ENCODE measurements at regions not wholly inside any gene's neighbourhood (a gene's known extent, or its start where the extent isn't known, plus 50 kb on each side); places are given as distances from the start of the nearest gene placed in this dataset.

GRCh38 chr13:99865420-99865930 lies 106.1 kb downstream of the ZIC5 start:
- WGBS, 2 experiments (ENCODE audit: extremely low coverage in 1 of 2, insufficient coverage in 1 of 2, insufficient read length in 1 of 2, insufficient replicate concordance in 2 of 2, low coverage in 1 of 2, low lambda C conversion rate in 2 of 2, missing lambda C conversion rate in 1 of 2) = 87% methylated on average over 11 of the region's 11 CpGs; no CpG with 5 or more reads in 1 of the 2 experiments
- no peak for FAIRE-seq
- TF ChIP-seq CEBPB (IDR thresholded peaks at IDR 0.05; ENCODE audit: low read depth, low read length) = no peak
- no peak for TF ChIP-seq MAX (IDR thresholded peaks at IDR 0.05)
- TF ChIP-seq HDAC2 (IDR thresholded peaks at IDR 0.05; ENCODE audit: borderline replicate concordance in 1 of 2, low read depth in 2 of 2, low read length in 2 of 2) = no peak
- TF ChIP-seq RNF2 (IDR thresholded peaks at IDR 0.05; ENCODE audit: borderline replicate concordance, low read depth, low read length, missing control alignments, poor library complexity, severe bottlenecking) = no peak
- no peak for TF ChIP-seq SP4 (IDR thresholded peaks at IDR 0.05; ENCODE audit: low read length)
- no peak for TF ChIP-seq TAF1 (IDR thresholded peaks at IDR 0.05; ENCODE audit: low read depth, low read length)
- no peak for TF ChIP-seq E2F6 (IDR thresholded peaks at IDR 0.05)
- TF ChIP-seq TBP (IDR thresholded peaks at IDR 0.05; ENCODE audit: low read depth, low read length) = no peak
- TF ChIP-seq SIX5 (IDR thresholded peaks at IDR 0.05; ENCODE audit: low read depth, low read length) = no peak
- no peak for TF ChIP-seq KDM5A (IDR thresholded peaks at IDR 0.05; ENCODE audit: low read length)
- no peak for TF ChIP-seq FOSL1 (IDR thresholded peaks at IDR 0.05; ENCODE audit: insufficient read depth, low read depth, low read length)
- TF ChIP-seq JUN (IDR thresholded peaks at IDR 0.05; ENCODE audit: low read depth, low read length) = no peak
- TF ChIP-seq SAP30 (IDR thresholded peaks at IDR 0.05; ENCODE audit: insufficient read depth, insufficient replicate concordance, low read length) = no peak

More at GRCh38 chr13:99865420-99865930, 106.1 kb downstream of the ZIC5 start:
- H3K14ac ChIP-seq (ENCODE audit: insufficient read length) = no peak overlapping the region
- H2AK5ac ChIP-seq (ENCODE audit: low read depth, low read length) = no peak overlapping the region
- H3K9ac ChIP-seq (replicated peaks in 1 of 4; ENCODE audit: extremely low read depth in 1 of 4, low read depth in 3 of 4, low read length in 3 of 4) = peak overlapping the region in 1 of 4 experiments; percentile 7; a peak in 1 of 7 replicates
- DNase-seq (ENCODE audit: low read depth in 1 of 2, low spot score in 2 of 2) = no peak
- H4K8ac ChIP-seq (ENCODE audit: extremely low read depth, insufficient read depth, low read length) = no peak overlapping the region
- H3K79me2 ChIP-seq (ENCODE audit: control insufficient read depth in 1 of 2, insufficient read depth in 2 of 2, low read length in 2 of 2) = no peaks in the 10 kb centered on the region
- H3K4ac ChIP-seq (replicated peaks; ENCODE audit: insufficient read length, low read depth, low read length) = no peak overlapping the region
- H3K23me2 ChIP-seq (ENCODE audit: low read depth, low read length) = no peaks in the 10 kb centered on the region
- no peak overlapping the region for H2BK120ac ChIP-seq (replicated peaks; ENCODE audit: low read depth, low read length)
- H3K79me1 ChIP-seq (ENCODE audit: low read depth, low read length) = no peaks in the 10 kb centered on the region
- no peak overlapping the region for H4K5ac ChIP-seq (ENCODE audit: insufficient read length, low read depth, low read length)
- POLR2A ChIA-PET (ENCODE audit: partially characterized antibody) = interaction anchor here (1.3 kb wide), 1 partner anchor 11 kb away, joined by 3 read pairs; no protein-coding TSS in a partner anchor
- H3K36me3 ChIP-seq (ENCODE audit: control insufficient read depth in 2 of 4, insufficient read depth in 4 of 4, low read length in 3 of 4) = no peaks in the 10 kb centered on the region
- H3K4me3 ChIP-seq (ENCODE audit: extremely low read depth in 1 of 4, insufficient read depth in 2 of 4, low read depth in 3 of 4, low read length in 4 of 4) = no peak overlapping the region
- no peak overlapping the region; the same call in 1 of the 2 replicates for H2BK20ac ChIP-seq (ENCODE audit: low read length)
- H3K56ac ChIP-seq (replicated peaks; ENCODE audit: insufficient read length, low read depth, low read length) = no peak overlapping the region
- no peak overlapping the region; the same call in 1 of the 2 replicates for H3K18ac ChIP-seq (ENCODE audit: extremely low read depth, low read length)
- no peaks in the 10 kb centered on the region for H3K27me3 ChIP-seq (replicated peaks in 1 of 4; ENCODE audit: control insufficient read depth in 3 of 4, extremely low read depth in 1 of 4, insufficient read depth in 3 of 4, low read length in 3 of 4)
- H2AFZ ChIP-seq (ENCODE audit: low read length) = no peak overlapping the region
- H3K4me1 ChIP-seq (replicated peaks in 1 of 4; ENCODE audit: control insufficient read depth in 3 of 4, insufficient read depth in 4 of 4, low read length in 3 of 4) = peaks cover 2 to 18% (median 15%) of the 10 kb centered on the region in 4 experiments; a peak in 6 of 7 replicates
- no peak overlapping the region for H3K23ac ChIP-seq (ENCODE audit: insufficient read length)
- H4K20me1 ChIP-seq (replicated peaks in 1 of 2; ENCODE audit: control insufficient read depth in 1 of 2, insufficient read depth in 2 of 2, low read length in 2 of 2) = no peaks in the 10 kb centered on the region
- H2BK15ac ChIP-seq (ENCODE audit: low read length) = no peak overlapping the region
- H3K4me2 ChIP-seq (ENCODE audit: insufficient read depth in 1 of 2, low read depth in 2 of 2, low read length in 2 of 2) = no peak overlapping the region
- H3K27ac ChIP-seq (ENCODE audit: low read depth, low read length) = no peak overlapping the region
- H4K91ac ChIP-seq (replicated peaks; ENCODE audit: insufficient read length, low read length) = no peak overlapping the region
- no peak overlapping the region for H2BK5ac ChIP-seq (ENCODE audit: low read depth, low read length)
- H2BK12ac ChIP-seq (ENCODE audit: low read depth, low read length) = peak overlapping the region; percentile 13
- CTCF ChIA-PET (ENCODE audit: partially characterized antibody) = interaction anchor here (0.6 to 1.1 kb wide), 2 partner anchors 28 to 210 kb away, joined by 3 read pairs; no protein-coding TSS in a partner anchor
- H3K9me3 ChIP-seq (ENCODE audit: insufficient read depth in 2 of 2, low read depth in 1 of 2, low read length in 1 of 2) = no peaks in the 10 kb centered on the region

All from H1 (cell line).